ENCODE measurements at regions not wholly inside any gene's neighbourhood (a gene's known extent, or its start where the extent isn't known, plus 50 kb on each side); places are given as distances from the start of the nearest gene placed in this dataset.
"Not testable (repeated sequence)": the region's sequence is repeated elsewhere in the genome, so short reads cannot be mapped to it uniquely, and the experiment has no call there.

GRCh38 chrX:37509349-37509748 is 62.1 kb upstream of the LANCL3 start:
- intact Hi-C loops (cut with DNase I, micrococcal nuclease) = no loop called here
- no peak for DNase-seq
- ATAC-seq = peak; percentile 59

- intact Hi-C loops (cut with DNase I, micrococcal nuclease); DNase-seq: not testable (repeated sequence)
- ATAC-seq = peak; percentile 88
Measured at GRCh38 chrX:37516512-37516911, 54.9 kb upstream of the LANCL3 start.

- intact Hi-C loops (cut with DNase I, micrococcal nuclease); DNase-seq; ATAC-seq: not testable (repeated sequence)
Measured at GRCh38 chrX:37519261-37519660, 52.2 kb upstream of the LANCL3 start.

- DNase-seq; ATAC-seq; intact Hi-C loops (cut with DNase I, micrococcal nuclease): not testable (repeated sequence)
Measured at GRCh38 chrX:37520860-37521450, 50.5 kb upstream of the LANCL3 start.
